ENCODE measurements at regions not wholly inside any gene's neighbourhood (a gene's known extent, or its start where the extent isn't known, plus 50 kb on each side); places are given as distances from the start of the nearest gene placed in this dataset.
"Not testable (repeated sequence)": the region's sequence is repeated elsewhere in the genome, so short reads cannot be mapped to it uniquely, and the experiment has no call there.

- DNase-seq (ENCODE audit: low spot score), result no peak
- ATAC-seq, result no peak
- Mint-ChIP-seq H3K36me3 (peaks cover 56% of the 10 kb centered on the region), H3K27ac (no peak overlapping the region), H3K27me3 (no peaks in the 10 kb centered on the region), H3K4me1 (ENCODE audit: low read depth in 2 of 2) (no peaks in the 10 kb centered on the region), H3K9me3 (peaks cover 47% of the 10 kb centered on the region), H3K4me3 (no peak overlapping the region)
Observed at GRCh38 chr19:27858981-27859581, 1353.9 kb downstream of the UQCRFS1 start.

- H3K27ac Mint-ChIP-seq; H3K4me3 Mint-ChIP-seq; H3K4me1 Mint-ChIP-seq (ENCODE audit: low read depth in 2 of 2); H3K27me3 Mint-ChIP-seq; DNase-seq (ENCODE audit: low spot score); ATAC-seq: not testable (repeated sequence)
- Mint-ChIP-seq H3K36me3 (peaks cover 29% of the 10 kb centered on the region), H3K9me3 (peaks cover 33% of the 10 kb centered on the region)
Observed at GRCh38 chr19:27852931-27853330, 1360.0 kb downstream of the UQCRFS1 start.

DNA sequence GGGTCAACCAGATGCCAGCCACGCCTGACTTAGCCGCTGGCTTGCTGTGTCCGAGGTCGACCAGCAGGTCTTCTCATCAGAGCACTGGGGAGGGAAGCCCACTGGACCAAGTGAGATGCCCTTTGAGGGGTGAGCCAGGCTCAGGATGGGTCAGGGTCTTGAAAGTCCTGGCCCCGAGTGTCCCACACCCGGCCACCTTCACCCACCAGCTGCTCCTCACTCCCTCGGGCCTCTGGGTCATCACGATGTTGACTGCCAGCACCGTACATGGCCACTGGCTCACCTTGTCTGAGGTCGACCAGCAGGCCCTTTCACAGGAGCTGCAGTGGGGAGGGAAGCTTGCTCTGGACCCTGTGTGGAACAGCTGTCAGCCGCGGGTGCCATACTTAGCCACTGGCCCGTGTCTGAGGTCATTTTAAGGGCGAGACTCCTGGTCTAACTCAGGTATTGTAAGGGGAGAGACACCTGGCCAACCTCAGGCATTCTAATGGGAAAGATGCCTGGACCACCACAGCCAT is 1361.3 kb downstream of the UQCRFS1 start:
- peak in 1 of 2 donors; percentile 44 for ATAC-seq
- Mint-ChIP-seq H3K4me3 (no peak overlapping the region), H3K27me3 (no peaks in the 10 kb centered on the region), H3K9me3 (peaks cover 21% of the 10 kb centered on the region), H3K4me1 (ENCODE audit: low read depth in 2 of 2) (no peaks in the 10 kb centered on the region), H3K27ac (no peak overlapping the region), H3K36me3 (peaks cover 21% of the 10 kb centered on the region)
- DNase-seq (ENCODE audit: low spot score), result no peak

GRCh38 chr19:27851002-27851481 is 1361.9 kb downstream of the UQCRFS1 start:
- Mint-ChIP-seq H3K4me3 (no peak overlapping the region), H3K4me1 (ENCODE audit: low read depth in 2 of 2) (no peaks in the 10 kb centered on the region), H3K27ac (no peak overlapping the region), H3K9me3 (peaks cover 17% of the 10 kb centered on the region), H3K36me3 (peaks cover 21% of the 10 kb centered on the region), H3K27me3 (no peaks in the 10 kb centered on the region)
- ATAC-seq (no peak), DNase-seq (ENCODE audit: low spot score) (no peak)

DNA sequence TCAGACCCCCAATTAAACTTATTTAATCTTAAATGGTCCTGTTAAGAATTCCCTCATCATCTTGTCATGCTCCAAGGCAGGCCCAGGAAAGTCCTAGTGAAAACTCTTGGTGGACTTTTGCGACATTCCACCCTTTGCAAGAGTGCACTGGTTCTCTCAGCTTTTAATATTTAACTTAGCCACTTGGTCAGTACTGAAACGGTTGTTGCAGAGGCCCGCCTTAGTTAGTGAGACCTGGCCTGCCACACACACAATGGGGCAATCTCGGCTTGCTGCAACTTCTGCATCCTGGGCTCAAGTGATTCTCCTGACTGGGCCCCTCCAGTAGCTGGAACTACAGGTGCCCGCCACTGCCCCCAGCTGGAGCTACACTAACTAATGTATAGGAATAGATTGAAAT is 1366.0 kb downstream of the UQCRFS1 start:
- Mint-ChIP-seq H3K4me1 (ENCODE audit: low read depth in 2 of 2) (no peaks in the 10 kb centered on the region), H3K9me3 (peaks cover 35% of the 10 kb centered on the region), H3K27me3 (no peaks in the 10 kb centered on the region), H3K4me3 (no peak overlapping the region), H3K36me3 (peaks cover 32% of the 10 kb centered on the region), H3K27ac (no peak overlapping the region)
- DNase-seq (ENCODE audit: low spot score) (no peak), ATAC-seq (no peak)

GRCh38 chr19:27844261-27844660 is 1368.7 kb downstream of the UQCRFS1 start:
- Mint-ChIP-seq H3K9me3 (peaks cover 35% of the 10 kb centered on the region), H3K4me3 (no peak overlapping the region), H3K27me3 (no peaks in the 10 kb centered on the region), H3K27ac (no peak overlapping the region), H3K36me3 (peaks cover 36% of the 10 kb centered on the region), H3K4me1 (ENCODE audit: low read depth in 2 of 2) (no peaks in the 10 kb centered on the region)
- ATAC-seq, result no peak
- no peak for DNase-seq (ENCODE audit: low spot score)

- DNase-seq (ENCODE audit: low spot score) (no peak), ATAC-seq (no peak)
- no peak overlapping the region for H3K27ac Mint-ChIP-seq
- no peaks in the 10 kb centered on the region for H3K27me3 Mint-ChIP-seq
- peaks cover 36% of the 10 kb centered on the region for H3K36me3 Mint-ChIP-seq
- no peak overlapping the region for H3K4me3 Mint-ChIP-seq
- no peaks in the 10 kb centered on the region for H3K4me1 Mint-ChIP-seq (ENCODE audit: low read depth in 2 of 2)
- peaks cover 35% of the 10 kb centered on the region for H3K9me3 Mint-ChIP-seq
Observed at GRCh38 chr19:27843861-27844260, 1369.1 kb downstream of the UQCRFS1 start.

DNA sequence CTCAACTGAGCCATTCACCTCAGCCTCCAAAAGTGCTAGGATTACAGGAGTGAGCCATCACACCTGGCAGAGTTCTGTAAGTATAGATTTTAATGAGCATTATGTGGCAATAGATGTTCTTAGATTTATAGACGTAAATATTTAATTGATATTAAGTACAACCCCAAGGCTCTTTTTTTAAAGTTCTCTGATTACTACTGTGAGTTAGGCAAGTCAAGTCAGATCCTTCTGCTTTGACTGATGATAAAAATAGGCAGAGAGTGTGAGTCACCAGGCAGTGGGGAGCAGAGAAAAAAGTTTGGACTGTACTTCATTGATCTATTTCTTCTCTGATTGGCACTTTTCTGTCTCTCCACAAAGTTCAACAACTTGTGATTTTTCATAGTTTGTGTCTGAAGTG is 1379.9 kb downstream of the UQCRFS1 start:
- Mint-ChIP-seq H3K4me1 (ENCODE audit: low read depth in 2 of 2) (no peaks in the 10 kb centered on the region), H3K27me3 (no peaks in the 10 kb centered on the region), H3K4me3 (no peak overlapping the region), H3K27ac (no peak overlapping the region), H3K9me3 (peaks cover 15% of the 10 kb centered on the region), H3K36me3 (peaks cover 20% of the 10 kb centered on the region)
- ATAC-seq, result no peak
- no peak for DNase-seq (ENCODE audit: low spot score)

- Mint-ChIP-seq H3K36me3 (peaks cover 8% of the 10 kb centered on the region), H3K9me3 (peaks cover 7% of the 10 kb centered on the region), H3K27me3 (no peaks in the 10 kb centered on the region), H3K4me3 (no peak overlapping the region), H3K4me1 (ENCODE audit: low read depth in 2 of 2) (no peaks in the 10 kb centered on the region), H3K27ac (no peak overlapping the region)
- DNase-seq (ENCODE audit: low spot score) (no peak), ATAC-seq (no peak)
Observed at GRCh38 chr19:27828829-27829228, 1384.1 kb downstream of the UQCRFS1 start.

DNA sequence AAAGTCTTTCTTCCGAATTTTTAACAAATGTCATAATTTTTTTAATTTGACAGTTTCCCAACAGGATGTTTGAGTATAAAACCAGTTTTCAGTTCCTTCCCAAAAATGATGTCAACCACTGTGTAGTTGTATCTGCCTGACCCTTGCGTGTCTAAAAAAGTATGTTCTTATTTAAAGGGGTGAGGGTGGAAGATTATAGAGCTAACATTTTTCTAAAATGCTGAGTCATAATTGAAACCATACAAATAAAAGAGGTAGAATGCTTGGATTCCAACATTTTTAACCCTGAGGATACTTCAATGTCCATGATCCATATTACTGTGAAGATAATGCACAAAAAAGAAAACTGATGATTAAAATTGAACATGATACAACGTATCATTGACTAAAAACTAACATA is 1388.8 kb downstream of the UQCRFS1 start:
- peaks cover 4% of the 10 kb centered on the region for H3K9me3 Mint-ChIP-seq
- H3K27me3 Mint-ChIP-seq, result no peaks in the 10 kb centered on the region
- H3K27ac Mint-ChIP-seq, result no peak overlapping the region
- no peaks in the 10 kb centered on the region for H3K4me1 Mint-ChIP-seq (ENCODE audit: low read depth in 2 of 2)
- H3K4me3 Mint-ChIP-seq, result no peak overlapping the region
- peaks cover 13% of the 10 kb centered on the region for H3K36me3 Mint-ChIP-seq
- DNase-seq (ENCODE audit: low spot score), result no peak
- ATAC-seq, result no peak

- no peak overlapping the region for H3K27ac Mint-ChIP-seq
- no peaks in the 10 kb centered on the region for H3K4me1 Mint-ChIP-seq (ENCODE audit: low read depth in 2 of 2)
- H3K4me3 Mint-ChIP-seq, result no peak overlapping the region
- ATAC-seq, result no peak
- DNase-seq (ENCODE audit: low spot score), result no peak
- H3K9me3 Mint-ChIP-seq, result no peaks in the 10 kb centered on the region
- peaks cover 15% of the 10 kb centered on the region for H3K36me3 Mint-ChIP-seq
- no peaks in the 10 kb centered on the region for H3K27me3 Mint-ChIP-seq
Observed at GRCh38 chr19:27822336-27822735, 1390.6 kb downstream of the UQCRFS1 start.

DNA sequence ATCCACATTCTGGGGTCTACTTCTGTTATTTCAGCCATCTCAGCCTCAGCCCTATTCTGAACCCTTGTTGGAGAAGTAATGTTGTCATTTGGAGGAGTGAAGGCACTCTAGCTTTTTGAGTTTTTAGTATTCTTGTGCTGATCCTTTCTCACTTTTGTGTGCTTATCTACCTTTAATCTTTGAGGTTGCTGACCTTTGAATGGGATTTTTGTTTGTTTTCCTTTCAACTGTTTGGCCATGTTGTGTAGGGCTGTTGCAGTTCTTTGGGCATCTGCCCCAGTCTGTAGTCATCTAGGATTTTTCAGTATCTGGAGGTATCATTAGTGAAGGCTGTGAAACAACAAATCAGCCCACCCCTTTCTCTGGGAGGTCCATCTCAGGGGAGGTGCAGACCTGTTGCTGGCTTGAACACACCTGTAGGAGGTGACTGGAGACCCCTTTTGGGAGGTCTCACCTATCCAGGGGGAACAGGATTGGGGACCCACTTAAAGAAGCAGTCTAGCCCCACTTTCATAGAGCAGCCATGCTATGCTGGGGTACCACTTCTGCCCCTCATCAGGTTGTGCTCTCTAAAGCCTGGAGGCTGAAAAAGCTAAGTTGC is 1391.4 kb downstream of the UQCRFS1 start:
- H3K4me1 Mint-ChIP-seq (ENCODE audit: low read depth in 2 of 2), result no peaks in the 10 kb centered on the region
- peaks cover 18% of the 10 kb centered on the region for H3K36me3 Mint-ChIP-seq
- ATAC-seq, result no peak
- no peak overlapping the region for H3K27ac Mint-ChIP-seq
- no peak overlapping the region for H3K4me3 Mint-ChIP-seq
- H3K27me3 Mint-ChIP-seq, result no peaks in the 10 kb centered on the region
- no peak for DNase-seq (ENCODE audit: low spot score)
- H3K9me3 Mint-ChIP-seq, result no peaks in the 10 kb centered on the region

DNA sequence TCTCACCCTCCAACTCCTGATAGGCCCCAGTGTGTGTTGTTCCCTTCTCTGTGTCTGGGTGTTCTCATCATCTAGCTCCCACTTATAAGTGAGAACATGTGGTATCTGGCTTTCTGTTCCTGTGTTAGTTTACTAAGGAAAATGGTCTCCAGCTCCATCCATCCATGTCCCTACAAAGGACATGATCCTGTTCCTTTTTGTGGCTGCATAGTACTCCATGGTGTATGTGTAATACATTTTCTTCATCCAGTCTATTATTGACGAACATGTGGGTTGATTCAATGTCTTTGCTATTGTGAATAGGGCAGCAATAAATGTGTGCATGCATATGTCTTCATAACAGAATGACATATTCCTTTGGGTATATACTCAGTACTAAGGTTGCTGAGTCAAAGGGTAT is 1397.0 kb downstream of the UQCRFS1 start:
- no peak for ATAC-seq
- Mint-ChIP-seq H3K4me3 (no peak overlapping the region), H3K27ac (no peak overlapping the region), H3K4me1 (ENCODE audit: low read depth in 2 of 2) (no peaks in the 10 kb centered on the region), H3K27me3 (no peaks in the 10 kb centered on the region), H3K9me3 (peaks cover 4% of the 10 kb centered on the region), H3K36me3 (peaks cover 8% of the 10 kb centered on the region)
- no peak for DNase-seq (ENCODE audit: low spot score)

DNA sequence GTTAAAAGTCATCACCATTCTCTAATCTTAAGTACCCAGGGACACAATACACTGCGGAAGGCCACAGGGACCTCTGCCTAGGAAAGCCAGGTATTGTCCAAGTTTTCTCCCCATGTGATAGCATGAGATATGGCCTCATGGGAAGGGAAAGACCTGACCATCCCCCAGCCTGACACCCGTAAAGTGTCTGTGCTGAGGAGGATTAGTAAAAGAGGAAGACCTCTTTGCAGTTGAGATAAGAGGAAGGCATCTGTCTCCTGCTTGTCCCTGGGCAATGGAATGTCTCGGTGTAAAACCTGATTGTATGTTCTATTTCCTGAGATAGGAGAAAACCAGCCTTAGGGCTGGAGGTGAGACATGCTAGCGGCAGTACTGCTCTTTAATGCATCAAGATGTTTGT is 1398.1 kb downstream of the UQCRFS1 start:
- not testable (repeated sequence) for H3K9me3 Mint-ChIP-seq; H3K4me3 Mint-ChIP-seq; ATAC-seq; H3K36me3 Mint-ChIP-seq; H3K27me3 Mint-ChIP-seq; H3K27ac Mint-ChIP-seq; H3K4me1 Mint-ChIP-seq (ENCODE audit: low read depth in 2 of 2); DNase-seq (ENCODE audit: low spot score)
